Activated CD8-positive, alpha-beta T cell treated with anti-CD3 and anti-CD28 coated beads for 36 hours (primary cell): ENCODE measurements at regions not wholly inside any gene's neighbourhood (a gene's known extent, or its start where the extent isn't known, plus 50 kb on each side); places are given as distances from the start of the nearest gene placed in this dataset.

Experiments
- ATAC-seq: fragments of 200-7000 bp; cut with Tn5 transposase; one replicate; pipeline ENCODE4 v1.10.0; 2021; ENCODE audit warnings: mild to moderate bottlenecking, moderate library complexity
- CTCF ChIA-PET: fragments of 350-600 bp; sonication (Branson Sonifier 250); formaldehyde crosslinking; loops from one replicate; lab custom pipeline; 2021; ENCODE audit warnings: antibody characterized with exemption; lab: Charles Lee
- POLR2A ChIA-PET: fragments of 350-600 bp; sonication (Branson Sonifier 250); formaldehyde crosslinking; loops from one replicate; lab custom pipeline; 2021; ENCODE audit warnings: antibody characterized with exemption; lab: Charles Lee
- DNase-seq: peaks from one replicate; pipeline ENCODE4 v3.0.0-alpha.2; 2020
- H3K27ac Mint-ChIP-seq: one replicate; pipeline ENCODE4 v1.8.0; 2021; ENCODE audit warnings: mild to moderate bottlenecking, mixed read lengths
- H3K27me3 Mint-ChIP-seq: one replicate; pipeline ENCODE4 v1.8.0; 2021; ENCODE audit warnings: mixed read lengths
- H3K36me3 Mint-ChIP-seq: one replicate; pipeline ENCODE4 v1.8.0; 2021; ENCODE audit warnings: low read depth, mixed read lengths
- H3K4me1 Mint-ChIP-seq: one replicate; pipeline ENCODE4 v1.8.0; 2021; ENCODE audit warnings: low read depth, mixed read lengths
- H3K4me3 Mint-ChIP-seq: one replicate; pipeline ENCODE4 v1.8.0; 2021; ENCODE audit warnings: mild to moderate bottlenecking, moderate library complexity, mixed read lengths
- H3K9me3 Mint-ChIP-seq: one replicate; pipeline ENCODE4 v1.8.0; 2021; ENCODE audit warnings: mixed read lengths
- intact Hi-C: fragments of 100-400 bp; cut with micrococcal nuclease; formaldehyde crosslinking; loops from one replicate; pipeline ENCODE4 v1.10.0; 2022
- TF ChIP-seq, protein P1 (sequence below): fragments of 200-600 bp; IDR thresholded peaks from one replicate; pipeline ENCODE4 v1.8.0; 2022; ENCODE audit warnings: antibody characterized with exemption, mild to moderate bottlenecking

DNA sequence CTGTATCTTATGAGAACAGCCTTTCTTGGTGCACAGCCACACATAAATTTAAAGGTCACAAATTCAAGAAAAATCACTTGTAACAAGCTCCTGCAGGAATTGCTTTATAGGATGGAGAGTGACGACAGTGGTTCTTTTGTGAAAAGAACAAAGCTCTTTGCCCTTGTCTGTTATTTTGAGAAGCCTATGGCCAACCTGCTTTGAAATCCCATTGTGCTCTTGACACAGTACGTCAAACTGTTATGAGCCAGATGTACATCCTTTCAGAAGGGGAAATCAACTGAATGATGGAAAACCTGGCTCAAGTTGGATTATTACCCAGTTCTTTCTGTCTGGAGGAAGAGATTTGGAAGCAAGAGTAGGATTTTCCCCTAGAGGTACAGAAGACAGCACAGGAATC lies 1454.2 kb downstream of the ARAP2 start:
- TF ChIP-seq, protein P1, sequence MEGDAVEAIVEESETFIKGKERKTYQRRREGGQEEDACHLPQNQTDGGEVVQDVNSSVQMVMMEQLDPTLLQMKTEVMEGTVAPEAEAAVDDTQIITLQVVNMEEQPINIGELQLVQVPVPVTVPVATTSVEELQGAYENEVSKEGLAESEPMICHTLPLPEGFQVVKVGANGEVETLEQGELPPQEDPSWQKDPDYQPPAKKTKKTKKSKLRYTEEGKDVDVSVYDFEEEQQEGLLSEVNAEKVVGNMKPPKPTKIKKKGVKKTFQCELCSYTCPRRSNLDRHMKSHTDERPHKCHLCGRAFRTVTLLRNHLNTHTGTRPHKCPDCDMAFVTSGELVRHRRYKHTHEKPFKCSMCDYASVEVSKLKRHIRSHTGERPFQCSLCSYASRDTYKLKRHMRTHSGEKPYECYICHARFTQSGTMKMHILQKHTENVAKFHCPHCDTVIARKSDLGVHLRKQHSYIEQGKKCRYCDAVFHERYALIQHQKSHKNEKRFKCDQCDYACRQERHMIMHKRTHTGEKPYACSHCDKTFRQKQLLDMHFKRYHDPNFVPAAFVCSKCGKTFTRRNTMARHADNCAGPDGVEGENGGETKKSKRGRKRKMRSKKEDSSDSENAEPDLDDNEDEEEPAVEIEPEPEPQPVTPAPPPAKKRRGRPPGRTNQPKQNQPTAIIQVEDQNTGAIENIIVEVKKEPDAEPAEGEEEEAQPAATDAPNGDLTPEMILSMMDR = no peak
- no peaks in the 10 kb centered on the region for H3K9me3 Mint-ChIP-seq
- POLR2A ChIA-PET = no interaction called here
- no peaks in the 10 kb centered on the region for H3K27me3 Mint-ChIP-seq
- H3K4me1 Mint-ChIP-seq = no peaks in the 10 kb centered on the region
- ATAC-seq = no peak
- H3K27ac Mint-ChIP-seq = no peak overlapping the region
- CTCF ChIA-PET = no interaction called here
- intact Hi-C loops = no loop called here
- no peak for DNase-seq
- H3K36me3 Mint-ChIP-seq = no peaks in the 10 kb centered on the region
- no peak overlapping the region for H3K4me3 Mint-ChIP-seq

DNA sequence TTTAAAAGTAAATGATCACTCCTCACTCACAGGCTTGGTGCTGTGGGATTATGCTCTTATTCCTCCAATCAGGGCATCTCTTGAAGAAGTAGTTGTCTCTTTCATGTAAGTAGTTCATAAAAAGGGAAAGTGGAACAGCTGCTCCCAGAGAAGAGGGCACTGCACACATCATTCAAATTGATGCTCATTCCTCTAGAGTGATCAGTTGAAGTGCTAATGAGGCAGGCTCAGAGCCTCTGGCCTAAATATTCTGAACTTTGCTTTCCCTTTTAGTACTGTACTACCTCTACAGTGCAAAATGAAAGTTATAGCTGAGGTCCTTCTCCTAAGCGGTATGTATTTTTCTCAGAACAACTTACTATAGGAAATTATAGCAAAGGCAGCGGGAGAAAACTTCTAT lies 1453.1 kb downstream of the ARAP2 start:
- POLR2A ChIA-PET = no interaction called here
- Mint-ChIP-seq H3K27ac (no peak overlapping the region), H3K4me1 (no peaks in the 10 kb centered on the region), H3K27me3 (no peaks in the 10 kb centered on the region), H3K36me3 (no peaks in the 10 kb centered on the region), H3K9me3 (peaks cover 2% of the 10 kb centered on the region), H3K4me3 (no peak overlapping the region)
- ATAC-seq = no peak
- TF ChIP-seq, protein P1 = no peak
- DNase-seq = no peak
- intact Hi-C loops = no loop called here
- CTCF ChIA-PET = no interaction called here

DNA sequence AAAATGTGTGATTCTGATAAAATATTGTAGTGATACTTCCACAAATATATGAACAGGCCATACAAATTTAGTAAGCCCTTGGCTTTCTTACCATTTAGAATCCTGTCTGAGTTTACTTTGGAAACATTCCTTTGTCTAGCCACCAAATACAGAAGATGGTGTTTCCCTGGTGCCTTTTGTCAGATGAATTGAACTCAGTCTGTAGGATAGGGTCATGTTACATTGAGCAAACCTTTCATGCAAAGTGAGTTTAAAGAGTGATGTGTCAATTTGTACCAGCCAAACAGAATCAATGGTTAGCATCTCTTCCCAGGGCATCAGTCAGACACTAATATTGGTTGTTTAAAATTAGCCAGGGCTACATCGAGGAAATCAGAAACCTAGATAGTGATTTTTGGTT lies 1443.4 kb downstream of the ARAP2 start:
- no peaks in the 10 kb centered on the region for H3K27me3 Mint-ChIP-seq
- H3K4me1 Mint-ChIP-seq = no peaks in the 10 kb centered on the region
- TF ChIP-seq, protein P1 = no peak
- POLR2A ChIA-PET = no interaction called here
- no peak overlapping the region for H3K27ac Mint-ChIP-seq
- DNase-seq = no peak
- ATAC-seq = no peak
- H3K4me3 Mint-ChIP-seq = no peak overlapping the region
- no peaks in the 10 kb centered on the region for H3K36me3 Mint-ChIP-seq
- no peaks in the 10 kb centered on the region for H3K9me3 Mint-ChIP-seq
- intact Hi-C loops = no loop called here
- CTCF ChIA-PET = no interaction called here

DNA sequence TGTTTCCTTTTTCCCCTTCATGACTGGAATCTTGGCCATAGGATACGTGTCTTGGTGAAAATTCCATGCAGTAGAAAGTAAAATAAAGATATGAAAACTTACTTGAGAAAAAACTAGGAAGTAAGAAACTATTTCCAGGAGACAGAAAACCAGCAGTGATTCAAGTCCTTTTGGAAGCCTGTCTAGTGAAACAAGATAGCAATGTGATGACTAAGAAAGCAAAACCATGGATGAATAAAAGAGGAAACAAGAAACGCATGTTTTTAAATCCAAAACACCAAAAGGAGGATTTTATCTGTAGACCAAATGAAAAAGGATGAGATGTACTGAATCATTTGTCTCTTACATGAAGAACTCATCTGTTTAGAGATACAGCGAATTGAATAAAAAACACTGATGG lies 1430.0 kb downstream of the ARAP2 start:
- Mint-ChIP-seq H3K9me3 (peaks cover 3% of the 10 kb centered on the region), H3K27ac (no peak overlapping the region), H3K4me3 (no peak overlapping the region), H3K4me1 (no peaks in the 10 kb centered on the region), H3K36me3 (no peaks in the 10 kb centered on the region), H3K27me3 (no peaks in the 10 kb centered on the region)
- intact Hi-C loops = no loop called here
- POLR2A ChIA-PET = no interaction called here
- CTCF ChIA-PET = no interaction called here
- no peak for DNase-seq
- ATAC-seq = no peak
- TF ChIP-seq, protein P1 = no peak

DNA sequence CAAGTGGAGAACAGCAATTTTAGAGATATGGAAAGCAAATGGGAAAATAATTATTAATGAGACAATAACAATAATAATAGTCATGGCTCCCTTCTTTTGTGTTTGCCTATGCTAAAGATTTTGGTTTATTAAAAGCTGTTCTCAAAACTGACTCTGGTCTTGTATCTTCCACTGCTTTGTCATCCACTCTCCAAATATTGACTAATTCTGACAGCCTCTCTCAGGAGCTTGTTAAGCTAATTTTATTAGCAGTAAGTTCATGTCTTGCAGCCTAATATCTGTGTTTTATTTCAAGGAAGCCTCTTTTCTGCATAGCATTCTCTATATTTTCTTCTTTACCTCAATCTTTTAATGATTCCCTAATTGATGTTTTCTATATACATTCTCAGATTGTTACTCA lies 1419.8 kb downstream of the ARAP2 start:
- Mint-ChIP-seq H3K9me3 (no peaks in the 10 kb centered on the region), H3K4me1 (no peaks in the 10 kb centered on the region), H3K27me3 (no peaks in the 10 kb centered on the region), H3K27ac (no peak overlapping the region), H3K4me3 (no peak overlapping the region), H3K36me3 (no peaks in the 10 kb centered on the region)
- ATAC-seq (no peak), DNase-seq (no peak)
- TF ChIP-seq, protein P1 = no peak
- CTCF ChIA-PET = no interaction called here
- intact Hi-C loops = no loop called here
- POLR2A ChIA-PET = no interaction called here
